Endothelial cell of umbilical vein (primary cell): ENCODE measurements at regions not wholly inside any gene's neighbourhood (a gene's known extent, or its start where the extent isn't known, plus 50 kb on each side); places are given as distances from the start of the nearest gene placed in this dataset.
"Not testable (repeated sequence)": the region's sequence is repeated elsewhere in the genome, so short reads cannot be mapped to it uniquely, and the experiment has no call there.

Experiments
- BruUV-seq: library from RNA; stranded (reverse); fragments of 400-500 nt; replicated peaks from 2 replicates; lab custom pipeline; 2021; lab: Mats Ljungman, UMichigan
- CTCF ChIA-PET: fragments of 300-600, 350-600 bp; sonication (Branson Sonifier 250); formaldehyde crosslinking; loops from one replicate; lab custom pipeline; 2021; ENCODE audit warnings: antibody characterized with exemption, inconsistent platforms; lab: Charles Lee
- POLR2A ChIA-PET: fragments of 300-600, 350-600 bp; sonication (Branson Sonifier 250); formaldehyde crosslinking; loops from one replicate; lab custom pipeline; 2021; ENCODE audit warnings: antibody characterized with exemption, inconsistent platforms; lab: Charles Lee
- DNase-seq: peaks from one replicate; pipeline ENCODE4 v3.0.0-alpha.2; 2011; ENCODE audit warnings: low read depth, low spot score
- FAIRE-seq: peaks from 2 replicates; lab custom pipeline; 2011; peaks lifted over from hg19 to GRCh38; lab: Jason Lieb, UNC
- H2AFZ ChIP-seq: 2 replicates; pipeline ENCODE4 v1.6.0; 2012; ENCODE audit warnings: low read depth, low read length, control low read depth, inconsistent platforms
- H3K27ac ChIP-seq: 2 replicates; pipeline ENCODE4 v1.5.1; 2011; ENCODE audit warnings: low read depth, mild to moderate bottlenecking, control low read depth, low read length, moderate library complexity; ENCODE audit not compliant: insufficient read depth
- H3K27me3 ChIP-seq, 2 experiments: 2 replicates each; pipeline versions ENCODE4 v1.6.0 to v1.6.1; 2011; ENCODE audit warnings: low read length in 2 of 2, mixed read lengths in 1 of 2; ENCODE audit not compliant: control insufficient read depth in 2 of 2, insufficient read depth in 2 of 2
- H3K36me3 ChIP-seq, 2 experiments: 2 replicates in 1 of 2; 3 replicates in 1 of 2; pipeline ENCODE4 v1.5.1; 2011; ENCODE audit warnings: low read length in 2 of 2, mild to moderate bottlenecking in 1 of 2, moderate library complexity in 1 of 2; ENCODE audit not compliant: control insufficient read depth in 2 of 2, insufficient read depth in 2 of 2; ENCODE audit errors: extremely low read depth in 1 of 2
- H3K4me1 ChIP-seq: 3 replicates; pipeline ENCODE4 v1.5.1; 2011; ENCODE audit warnings: mild to moderate bottlenecking, low read length; ENCODE audit not compliant: control insufficient read depth, insufficient read depth; ENCODE audit errors: extremely low read depth
- H3K4me2 ChIP-seq: 2 replicates; pipeline ENCODE4 v1.6.1; 2011; ENCODE audit warnings: low read length, control low read depth, mixed read lengths; ENCODE audit not compliant: insufficient read depth
- H3K4me3 ChIP-seq, 3 experiments: fragments of 200-600 bp in 1 of 3; sonication (generic), shearing (Covaris generic) in 1 of 3; replicated peaks in 1 of 3; 2 replicates each; pipeline ENCODE4 v1.5.1; 2011 to 2016; ENCODE audit warnings: control low read depth in 3 of 3, low read length in 3 of 3, mild to moderate bottlenecking in 2 of 3, inconsistent platforms in 1 of 3, low read depth in 1 of 3, moderate library complexity in 1 of 3; ENCODE audit not compliant: insufficient read depth in 1 of 3
- H3K79me2 ChIP-seq: 2 replicates; pipeline ENCODE4 v1.6.0; 2012; ENCODE audit warnings: low read length, inconsistent platforms; ENCODE audit not compliant: control insufficient read depth, insufficient read depth
- H3K9ac ChIP-seq: replicated peaks from 2 replicates; pipeline ENCODE3; 2011; ENCODE audit warnings: low read length, control low read depth; ENCODE audit not compliant: insufficient read depth; ENCODE audit errors: extremely low read depth
- H3K9me1 ChIP-seq: replicated peaks from 3 replicates; pipeline ENCODE4 v1.6.0; 2011; ENCODE audit warnings: mild to moderate bottlenecking, low read length; ENCODE audit not compliant: control insufficient read depth, insufficient read depth; ENCODE audit errors: extremely low read depth
- H3K9me3 ChIP-seq: replicated peaks from 2 replicates; pipeline ENCODE4 v1.5.1; 2012; ENCODE audit warnings: low read length, inconsistent platforms; ENCODE audit not compliant: control insufficient read depth, insufficient read depth
- H4K20me1 ChIP-seq: replicated peaks from 2 replicates; pipeline ENCODE3; 2011; ENCODE audit warnings: mild to moderate bottlenecking, low read length; ENCODE audit not compliant: control insufficient read depth, insufficient read depth; ENCODE audit errors: extremely low read depth
- EZH2 ChIP-seq: IDR thresholded peaks from 2 replicates; pipeline ENCODE4 v1.6.1; 2012; ENCODE audit warnings: borderline replicate concordance, low read depth, mild to moderate bottlenecking, moderate library complexity, low read length, inconsistent platforms; ENCODE audit not compliant: severe bottlenecking
- FOS ChIP-seq: IDR thresholded peaks from 2 replicates; pipeline ENCODE4 v1.6.1; 2011; ENCODE audit warnings: mild to moderate bottlenecking, low read length, moderate library complexity, borderline replicate concordance; ENCODE audit not compliant: insufficient read depth
- POLR2A ChIP-seq: IDR thresholded peaks from 2 replicates; pipeline ENCODE4 v1.6.1; 2012; ENCODE audit warnings: low read depth, mild to moderate bottlenecking, control low read depth, low read length
- POLR2AphosphoS5 ChIP-seq: IDR thresholded peaks from 2 replicates; pipeline ENCODE4 v1.6.1; 2012; ENCODE audit warnings: low read depth, mild to moderate bottlenecking, control low read depth, low read length, moderate library complexity; ENCODE audit not compliant: insufficient read depth
- dilution Hi-C: fragments of 300-500 bp; cut with MboI; formaldehyde crosslinking; loops from one replicate; pipeline ENCODE4 v1.15.0; 2019; ENCODE audit warnings: low sequenced_read_pairs; ENCODE audit not compliant: extremely low pct_ligation_motif_present
- intact Hi-C: fragments of 100-400 bp; cut with micrococcal nuclease; formaldehyde crosslinking; loops from one replicate; pipeline ENCODE4 v1.10.0; 2022
- TF ChIP-seq, protein P1 (sequence below): IDR thresholded peaks from 2 replicates; pipeline ENCODE4 v1.6.1; 2011; ENCODE audit not compliant: insufficient read depth, insufficient read length

DNA sequence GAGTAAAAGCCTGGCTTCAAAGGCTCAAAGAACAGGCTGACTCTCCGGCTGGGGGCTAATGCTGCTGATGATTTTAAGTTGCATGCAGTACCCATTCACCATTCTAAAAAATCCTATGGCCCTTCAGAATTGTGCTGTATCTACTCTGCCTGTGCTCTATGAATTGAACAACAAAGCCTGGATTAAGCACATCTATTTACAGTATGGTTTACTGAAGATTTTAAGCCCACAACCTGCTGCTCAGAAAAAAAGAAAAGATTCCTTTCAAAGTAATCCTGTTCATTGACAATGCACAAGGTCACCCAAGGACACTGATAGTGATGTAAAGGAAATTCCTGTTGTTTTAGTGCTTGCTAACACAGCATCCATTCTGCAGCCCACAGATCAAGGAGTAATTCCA is 84.9 kb upstream of the SFRP2 start:
- DNase-seq, result no peak
- Histone ChIP-seq H3K36me3 (no peaks in the 10 kb centered on the region), H2AFZ (no peak overlapping the region), H3K79me2 (no peaks in the 10 kb centered on the region), H4K20me1 (no peaks in the 10 kb centered on the region), H3K9me3 (no peaks in the 10 kb centered on the region), H3K27me3 (no peaks in the 10 kb centered on the region), H3K4me1 (no peaks in the 10 kb centered on the region), H3K4me3 (no peak overlapping the region), H3K27ac (no peak overlapping the region), H3K4me2 (no peak overlapping the region), H3K9me1 (no peaks in the 10 kb centered on the region), H3K9ac (no peak overlapping the region)
- intact Hi-C loops, result no loop called here
- no peak for FAIRE-seq
- POLR2A ChIA-PET, result no interaction called here
- TF ChIP-seq POLR2AphosphoS5, result no peak
- no peak for TF ChIP-seq POLR2A
- no peak for TF ChIP-seq FOS
- TF ChIP-seq EZH2, result no peak
- TF ChIP-seq, protein P1, sequence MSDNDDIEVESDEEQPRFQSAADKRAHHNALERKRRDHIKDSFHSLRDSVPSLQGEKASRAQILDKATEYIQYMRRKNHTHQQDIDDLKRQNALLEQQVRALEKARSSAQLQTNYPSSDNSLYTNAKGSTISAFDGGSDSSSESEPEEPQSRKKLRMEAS, result no peak
- dilution Hi-C loops, result no loop called here
- CTCF ChIA-PET, result no interaction called here
- BruUV-seq, result no TSS peak

DNA sequence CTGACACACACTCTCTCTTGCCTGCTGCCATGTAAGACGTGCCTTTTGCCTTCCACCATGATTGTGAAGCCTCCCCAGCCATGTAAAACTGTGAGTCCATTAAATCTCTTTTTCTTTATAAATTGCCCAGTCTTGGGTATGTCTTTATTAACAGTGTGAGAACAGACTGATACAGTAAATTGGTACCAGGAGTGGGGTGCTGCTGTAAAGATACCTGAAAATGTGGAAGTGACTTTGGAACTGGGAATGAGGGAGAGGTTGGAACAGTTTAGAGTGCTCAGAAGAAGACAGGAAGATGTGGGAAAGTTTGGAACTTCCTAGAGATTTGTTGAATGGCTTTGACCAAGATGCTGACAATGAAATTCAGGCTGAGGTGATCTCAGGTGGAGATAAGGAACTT is 77.9 kb upstream of the SFRP2 start:
- H3K27me3 ChIP-seq, H3K36me3 ChIP-seq, H3K4me1 ChIP-seq, FAIRE-seq, BruUV-seq, DNase-seq, H3K9me3 ChIP-seq, H2AFZ ChIP-seq, H3K79me2 ChIP-seq, intact Hi-C loops, H3K9me1 ChIP-seq, H3K9ac ChIP-seq, POLR2A ChIA-PET, H3K4me3 ChIP-seq, H3K27ac ChIP-seq, H4K20me1 ChIP-seq, dilution Hi-C loops, CTCF ChIA-PET, H3K4me2 ChIP-seq: not testable (repeated sequence)
